ENCODE measurements at regions not wholly inside any gene's neighbourhood (a gene's known extent, or its start where the extent isn't known, plus 50 kb on each side); places are given as distances from the start of the nearest gene placed in this dataset.
A peak's percentile ranks its signal among the peaks of the same experiment; 100 is the strongest.

DNA sequence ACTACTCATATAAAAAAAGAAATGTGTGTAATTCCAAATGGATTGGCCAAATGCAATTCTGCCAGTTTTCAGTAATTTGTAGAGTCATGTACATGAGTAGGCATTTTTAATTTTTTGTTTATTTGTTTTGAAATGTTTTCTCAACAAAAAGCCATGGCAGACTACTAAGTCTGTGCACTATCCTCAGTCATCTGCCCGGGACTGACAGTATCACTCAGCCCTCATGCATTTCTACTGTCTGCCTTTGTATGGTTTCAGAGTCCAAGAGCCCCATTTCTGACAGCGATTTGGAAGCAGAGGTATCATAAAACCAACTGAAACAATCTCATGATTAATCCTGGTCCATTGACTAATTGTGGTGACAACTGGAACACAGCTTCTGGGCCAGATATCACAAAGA, 109.9 kb upstream of the NYAP2 start:
- no peaks in the 10 kb centered on the region for H3K36me3 Mint-ChIP-seq
- no peak overlapping the region for H3K4me3 Mint-ChIP-seq
- no peaks in the 10 kb centered on the region for H3K27me3 ChIP-seq (replicated peaks in 1 of 2; ENCODE audit: control insufficient read depth in 2 of 2, extremely low read depth in 1 of 2, insufficient read depth in 2 of 2, low read length in 1 of 2)
- H3K27ac ChIP-seq (ENCODE audit: low read length) = no peak overlapping the region
- peaks cover 0 to 4% (median 0%) of the 10 kb centered on the region in 3 donors for H3K9me3 Mint-ChIP-seq
- no peaks in the 10 kb centered on the region for H3K4me1 ChIP-seq (ENCODE audit: control insufficient read depth in 1 of 2, extremely low read depth in 1 of 2, insufficient read depth in 2 of 2, low read length in 2 of 2)
- no peak overlapping the region for H3K27ac Mint-ChIP-seq
- ATAC-seq (replicated peaks in 1 of 4) (no peak), DNase-seq (no peak)
- 100% methylated on average over 1 of the region's 2 CpGs for WGBS (ENCODE audit: insufficient coverage)
- peaks cover 1 to 3% of the 10 kb centered on the region in 2 donors for H3K27me3 Mint-ChIP-seq
- no peaks in the 10 kb centered on the region for H3K9me3 ChIP-seq
- H3K4me1 Mint-ChIP-seq = no peaks in the 10 kb centered on the region
- no peak overlapping the region for H3K4me3 ChIP-seq (ENCODE audit: control insufficient read depth in 1 of 2, extremely low read depth in 1 of 2, low read length in 1 of 2)
- no peaks in the 10 kb centered on the region for H3K36me3 ChIP-seq (ENCODE audit: control insufficient read depth in 2 of 2, extremely low read depth in 1 of 2, insufficient read depth in 1 of 2, low read length in 1 of 2)
- POLR2A ChIA-PET = no interaction called here
- CTCF ChIA-PET = interaction anchor here in 1 of 2 donors (0.5 kb wide), 1 partner anchor 376 kb away, joined by 3 read pairs; no protein-coding TSS in a partner anchor

DNA sequence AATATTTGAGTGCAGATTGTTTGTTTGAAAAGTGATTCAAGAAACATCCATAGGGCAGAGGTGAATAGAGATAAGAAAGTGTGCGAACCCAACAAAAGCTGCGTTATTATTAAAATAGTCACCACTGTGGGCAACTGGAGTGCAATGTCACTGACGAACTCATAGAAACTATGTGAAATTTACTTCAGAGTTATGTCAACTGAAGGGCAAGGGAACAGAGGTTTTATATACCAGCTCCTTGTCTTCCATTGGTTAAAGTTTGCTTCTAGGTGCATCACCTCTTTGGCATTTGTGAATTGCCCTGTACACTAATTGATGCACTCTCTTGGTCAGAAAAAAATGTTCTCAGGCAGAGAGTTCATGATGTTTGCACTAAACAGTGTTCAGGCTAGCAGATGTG, 110.5 kb upstream of the NYAP2 start:
- WGBS (ENCODE audit: insufficient coverage) = 96% methylated on average over 3 of the region's 3 CpGs
- no peaks in the 10 kb centered on the region for H3K4me1 ChIP-seq (ENCODE audit: control insufficient read depth in 1 of 2, extremely low read depth in 1 of 2, insufficient read depth in 2 of 2, low read length in 2 of 2)
- no peaks in the 10 kb centered on the region for H3K36me3 ChIP-seq (ENCODE audit: control insufficient read depth in 2 of 2, extremely low read depth in 1 of 2, insufficient read depth in 1 of 2, low read length in 1 of 2)
- Mint-ChIP-seq H3K4me3 (no peak overlapping the region), H3K4me1 (no peaks in the 10 kb centered on the region), H3K9me3 (peaks cover 0 to 4% (median 0%) of the 10 kb centered on the region in 3 donors), H3K27ac (no peak overlapping the region), H3K36me3 (no peaks in the 10 kb centered on the region), H3K27me3 (peaks cover 1 to 3% of the 10 kb centered on the region in 2 donors)
- no peaks in the 10 kb centered on the region for H3K9me3 ChIP-seq
- POLR2A ChIA-PET = no interaction called here
- DNase-seq (no peak), ATAC-seq (replicated peaks in 1 of 4) (no peak)
- H3K27ac ChIP-seq (ENCODE audit: low read length) = no peak overlapping the region
- H3K27me3 ChIP-seq (replicated peaks in 1 of 2; ENCODE audit: control insufficient read depth in 2 of 2, extremely low read depth in 1 of 2, insufficient read depth in 2 of 2, low read length in 1 of 2) = no peaks in the 10 kb centered on the region
- CTCF ChIA-PET = interaction anchor here in 1 of 2 donors (0.7 kb wide), 1 partner anchor 590 kb away, joined by 3 read pairs; no protein-coding TSS in a partner anchor
- H3K4me3 ChIP-seq (ENCODE audit: control insufficient read depth in 1 of 2, extremely low read depth in 1 of 2, low read length in 1 of 2) = no peak overlapping the region

- ATAC-seq (replicated peaks in 1 of 4) = peak in 3 of 4 experiments; percentile 31 to 57 (median 44)
- Histone ChIP-seq H3K9me3 (no peaks in the 10 kb centered on the region), H3K27ac (ENCODE audit: low read length) (no peak overlapping the region), H3K36me3 (ENCODE audit: control insufficient read depth in 2 of 2, extremely low read depth in 1 of 2, insufficient read depth in 1 of 2, low read length in 1 of 2) (no peaks in the 10 kb centered on the region), H3K4me1 (ENCODE audit: control insufficient read depth in 1 of 2, extremely low read depth in 1 of 2, insufficient read depth in 2 of 2, low read length in 2 of 2) (no peaks in the 10 kb centered on the region), H3K4me3 (ENCODE audit: control insufficient read depth in 1 of 2, extremely low read depth in 1 of 2, low read length in 1 of 2) (no peak overlapping the region), H3K27me3 (replicated peaks in 1 of 2; ENCODE audit: control insufficient read depth in 2 of 2, extremely low read depth in 1 of 2, insufficient read depth in 2 of 2, low read length in 1 of 2) (no peaks in the 10 kb centered on the region)
- no peaks in the 10 kb centered on the region for H3K9me3 Mint-ChIP-seq
- ChIA-PET CTCF (interaction anchor here (0.8 to 1.1 kb wide), 4 partner anchors 27 to 1520 kb away, joined by 3 to 6 read pairs (median 4); no protein-coding TSS in a partner anchor), POLR2A (no interaction called here)
- WGBS (ENCODE audit: insufficient coverage) = 20% methylated on average over 1 of the region's 4 CpGs
- H3K36me3 Mint-ChIP-seq = no peaks in the 10 kb centered on the region
- DNase-seq = peak in 8 of 35 experiments; percentile 1 to 53 (median 5)
- H3K27me3 Mint-ChIP-seq = no peaks in the 10 kb centered on the region
- H3K4me1 Mint-ChIP-seq = peaks cover 1 to 9% (median 4%) of the 10 kb centered on the region in 3 donors
- H3K4me3 Mint-ChIP-seq = no peak overlapping the region
- no peak overlapping the region for H3K27ac Mint-ChIP-seq
Observed at GRCh38 chr2:225282858-225283710, 116.4 kb upstream of the NYAP2 start.

- H3K27me3 Mint-ChIP-seq = peaks cover 0 to 2% of the 10 kb centered on the region in 2 donors
- H3K27ac Mint-ChIP-seq = no peak overlapping the region
- H3K4me1 Mint-ChIP-seq = no peaks in the 10 kb centered on the region
- no peak overlapping the region for H3K4me3 ChIP-seq (ENCODE audit: control insufficient read depth in 1 of 2, extremely low read depth in 1 of 2, low read length in 1 of 2)
- WGBS (ENCODE audit: insufficient coverage) = no CpG with 5 or more reads among the region's 3 CpGs
- no peaks in the 10 kb centered on the region for H3K4me1 ChIP-seq (ENCODE audit: control insufficient read depth in 1 of 2, extremely low read depth in 1 of 2, insufficient read depth in 2 of 2, low read length in 2 of 2)
- H3K9me3 Mint-ChIP-seq = peaks cover 9 to 19% (median 10%) of the 10 kb centered on the region in 3 donors
- no peaks in the 10 kb centered on the region for H3K27me3 ChIP-seq (replicated peaks in 1 of 2; ENCODE audit: control insufficient read depth in 2 of 2, extremely low read depth in 1 of 2, insufficient read depth in 2 of 2, low read length in 1 of 2)
- no peak overlapping the region for H3K27ac ChIP-seq (ENCODE audit: low read length)
- DNase-seq (no peak), ATAC-seq (replicated peaks in 1 of 4) (no peak)
- peaks cover 13% of the 10 kb centered on the region for H3K36me3 Mint-ChIP-seq
- H3K9me3 ChIP-seq = peaks cover 2% of the 10 kb centered on the region
- H3K4me3 Mint-ChIP-seq = no peak overlapping the region
- no peaks in the 10 kb centered on the region for H3K36me3 ChIP-seq (ENCODE audit: control insufficient read depth in 2 of 2, extremely low read depth in 1 of 2, insufficient read depth in 1 of 2, low read length in 1 of 2)
- ChIA-PET POLR2A (no interaction called here), CTCF (no interaction called here)
Observed at GRCh38 chr2:225276207-225276606, 123.3 kb upstream of the NYAP2 start.

DNA sequence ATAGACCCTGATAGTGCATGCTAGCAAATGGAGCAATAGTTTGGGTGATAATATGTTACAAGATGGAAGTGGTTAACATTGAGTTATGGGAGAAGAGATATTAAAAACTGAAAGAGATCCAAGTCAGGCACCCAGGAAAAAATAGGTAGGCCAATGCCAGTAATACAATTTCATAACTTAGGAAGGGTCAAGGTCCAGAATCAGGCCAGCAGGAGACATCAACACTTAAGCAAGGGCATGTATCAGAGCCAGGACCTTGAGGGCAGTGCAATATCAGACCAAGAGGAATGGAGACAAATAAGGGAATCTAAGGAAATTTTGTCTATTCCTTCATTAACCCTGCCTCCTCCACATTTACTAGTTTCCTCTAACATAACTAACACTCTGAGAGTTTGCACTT, 124.1 kb upstream of the NYAP2 start:
- ATAC-seq (replicated peaks in 1 of 4) (no peak), DNase-seq (no peak)
- no peaks in the 10 kb centered on the region for H3K4me1 ChIP-seq (ENCODE audit: control insufficient read depth in 1 of 2, extremely low read depth in 1 of 2, insufficient read depth in 2 of 2, low read length in 2 of 2)
- no peak overlapping the region for H3K4me3 Mint-ChIP-seq
- no peaks in the 10 kb centered on the region for H3K27me3 ChIP-seq (replicated peaks in 1 of 2; ENCODE audit: control insufficient read depth in 2 of 2, extremely low read depth in 1 of 2, insufficient read depth in 2 of 2, low read length in 1 of 2)
- ChIA-PET CTCF (no interaction called here), POLR2A (no interaction called here)
- H3K9me3 ChIP-seq = peaks cover 2% of the 10 kb centered on the region
- H3K4me3 ChIP-seq (ENCODE audit: control insufficient read depth in 1 of 2, extremely low read depth in 1 of 2, low read length in 1 of 2) = no peak overlapping the region
- peaks cover 13% of the 10 kb centered on the region for H3K36me3 Mint-ChIP-seq
- H3K9me3 Mint-ChIP-seq = peaks cover 9 to 19% (median 10%) of the 10 kb centered on the region in 3 donors
- H3K36me3 ChIP-seq (ENCODE audit: control insufficient read depth in 2 of 2, extremely low read depth in 1 of 2, insufficient read depth in 1 of 2, low read length in 1 of 2) = no peaks in the 10 kb centered on the region
- H3K27ac ChIP-seq (ENCODE audit: low read length) = no peak overlapping the region
- peaks cover 0 to 2% of the 10 kb centered on the region in 2 donors for H3K27me3 Mint-ChIP-seq
- no peak overlapping the region for H3K27ac Mint-ChIP-seq
- H3K4me1 Mint-ChIP-seq = no peaks in the 10 kb centered on the region

DNA sequence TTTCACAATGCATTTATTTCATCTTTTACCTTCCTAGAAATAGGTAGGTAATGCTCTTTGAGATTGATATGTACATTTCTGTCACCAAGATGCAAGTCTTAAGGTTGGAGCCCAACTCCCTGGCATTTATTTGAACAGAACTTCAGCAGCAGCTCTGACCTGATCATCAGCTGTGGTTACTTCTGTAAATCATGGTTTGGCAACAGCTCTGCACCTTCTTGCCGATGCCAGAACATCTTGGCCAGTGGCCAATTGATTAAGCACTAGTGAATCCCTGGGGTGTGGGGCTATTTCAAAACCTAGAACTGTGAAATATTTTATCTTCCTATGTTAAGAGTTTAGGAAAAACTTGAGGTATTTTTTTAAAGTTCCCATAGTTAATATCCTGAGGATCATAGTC, 124.8 kb upstream of the NYAP2 start:
- H3K4me1 Mint-ChIP-seq = peaks cover 0 to 1% (median 0%) of the 10 kb centered on the region in 3 donors
- ChIA-PET CTCF (no interaction called here), POLR2A (no interaction called here)
- H3K36me3 Mint-ChIP-seq = peaks cover 13% of the 10 kb centered on the region
- H3K9me3 ChIP-seq = peaks cover 2% of the 10 kb centered on the region
- H3K27me3 Mint-ChIP-seq = peaks cover 0 to 2% of the 10 kb centered on the region in 2 donors
- no peak overlapping the region for H3K4me3 Mint-ChIP-seq
- no peaks in the 10 kb centered on the region for H3K27me3 ChIP-seq (replicated peaks in 1 of 2; ENCODE audit: control insufficient read depth in 2 of 2, extremely low read depth in 1 of 2, insufficient read depth in 2 of 2, low read length in 1 of 2)
- ATAC-seq (replicated peaks in 1 of 4) (no peak), DNase-seq (no peak)
- H3K4me3 ChIP-seq (ENCODE audit: control insufficient read depth in 1 of 2, extremely low read depth in 1 of 2, low read length in 1 of 2) = no peak overlapping the region
- H3K9me3 Mint-ChIP-seq = peaks cover 9 to 19% (median 10%) of the 10 kb centered on the region in 3 donors
- H3K27ac Mint-ChIP-seq = no peak overlapping the region
- no peaks in the 10 kb centered on the region for H3K36me3 ChIP-seq (ENCODE audit: control insufficient read depth in 2 of 2, extremely low read depth in 1 of 2, insufficient read depth in 1 of 2, low read length in 1 of 2)
- WGBS (ENCODE audit: insufficient coverage) = no CpG with 5 or more reads among the region's 1 CpG
- no peaks in the 10 kb centered on the region for H3K4me1 ChIP-seq (ENCODE audit: control insufficient read depth in 1 of 2, extremely low read depth in 1 of 2, insufficient read depth in 2 of 2, low read length in 2 of 2)
- H3K27ac ChIP-seq (ENCODE audit: low read length) = no peak overlapping the region

Measured in T-cell (primary cell).